ENCODE measurements at regions not wholly inside any gene's neighbourhood (a gene's known extent, or its start where the extent isn't known, plus 50 kb on each side); places are given as distances from the start of the nearest gene placed in this dataset.

GRCh38 chr1:56313560-56313959, 265.8 kb downstream of the PLPP3 start:
- DNase-seq (ENCODE audit: low spot score), result no peak

GRCh38 chr1:56311766-56312165, 267.6 kb downstream of the PLPP3 start:
- DNase-seq (ENCODE audit: low spot score), result no peak

- no peak for DNase-seq (ENCODE audit: low spot score)
Measured at GRCh38 chr1:56310945-56311344, 268.4 kb downstream of the PLPP3 start.

- DNase-seq (ENCODE audit: low spot score), result no peak
Measured at GRCh38 chr1:56309065-56309464, 270.3 kb downstream of the PLPP3 start.

GRCh38 chr1:56304975-56305374, 274.4 kb downstream of the PLPP3 start:
- no peak for DNase-seq (ENCODE audit: low spot score)

GRCh38 chr1:56303805-56304204, 275.6 kb downstream of the PLPP3 start:
- DNase-seq (ENCODE audit: low spot score), result no peak

- no peak for DNase-seq (ENCODE audit: low spot score)
Measured at GRCh38 chr1:56302878-56303277, 276.5 kb downstream of the PLPP3 start.

- DNase-seq (ENCODE audit: low spot score), result no peak
Measured at GRCh38 chr1:56301791-56302190, 277.6 kb downstream of the PLPP3 start.

- no peak for DNase-seq (ENCODE audit: low spot score)
Measured at GRCh38 chr1:56300836-56301235, 278.5 kb downstream of the PLPP3 start.

- DNase-seq (ENCODE audit: low spot score), result no peak
Measured at GRCh38 chr1:56298866-56299265, 280.5 kb downstream of the PLPP3 start.

- no peak for DNase-seq (ENCODE audit: low spot score)
Measured at GRCh38 chr1:56297904-56298303, 281.5 kb downstream of the PLPP3 start.

GRCh38 chr1:56297208-56297607, 282.2 kb downstream of the PLPP3 start:
- no peak for DNase-seq (ENCODE audit: low spot score)

- DNase-seq (ENCODE audit: low spot score), result no peak
Measured at GRCh38 chr1:56295949-56296929, 283.1 kb downstream of the PLPP3 start.

GRCh38 chr1:56291374-56291919, 287.9 kb downstream of the PLPP3 start:
- no peak for DNase-seq (ENCODE audit: low spot score)

- no peak for DNase-seq (ENCODE audit: low spot score)
Measured at GRCh38 chr1:56289260-56289659, 290.1 kb downstream of the PLPP3 start.

GRCh38 chr1:56287721-56288120, 291.6 kb downstream of the PLPP3 start:
- no peak for DNase-seq (ENCODE audit: low spot score)

- no peak for DNase-seq (ENCODE audit: low spot score)
Measured at GRCh38 chr1:56286956-56287355, 292.4 kb downstream of the PLPP3 start.

GRCh38 chr1:56286506-56286905, 292.9 kb downstream of the PLPP3 start:
- no peak for DNase-seq (ENCODE audit: low spot score)

GRCh38 chr1:56285554-56286402, 293.6 kb downstream of the PLPP3 start:
- DNase-seq (ENCODE audit: low spot score), result no peak

- no peak for DNase-seq (ENCODE audit: low spot score)
Measured at GRCh38 chr1:56284928-56285327, 294.4 kb downstream of the PLPP3 start.

GRCh38 chr1:56278061-56278460, 301.3 kb downstream of the PLPP3 start:
- DNase-seq (ENCODE audit: low spot score), result no peak

GRCh38 chr1:56268519-56269140, 310.7 kb downstream of the PLPP3 start:
- no peak for DNase-seq (ENCODE audit: low spot score)

Data from activated CD4-positive, alpha-beta T cell treated with anti-CD3 and anti-CD28 coated beads, Interleukin-2, Interleukin-4, amounts not matched to agents 100 ng/mL and 50 ng/mL, durations not matched to agents 16 hours and 8 hours (primary cell).